Gastrocnemius medialis (tissue), 4 donors: ENCODE measurements at regions not wholly inside any gene's neighbourhood (a gene's known extent, or its start where the extent isn't known, plus 50 kb on each side); places are given as distances from the start of the nearest gene placed in this dataset.

Experiments
- CTCF ChIP-seq, 5 experiments: fragments of 450-650 bp in 3 of 5; fragments of 200-600 bp in 2 of 5; sonication (generic) in 2 of 5; IDR thresholded peaks in 4 of 5; conservative IDR thresholded peaks in 1 of 5; 1 replicate in 4 of 5; 2 replicates in 1 of 5; pipeline ENCODE4 v1.5.1; 2016 to 2019; ENCODE audit warnings: antibody characterized with exemption in 5 of 5, mild to moderate bottlenecking in 3 of 5, moderate library complexity in 3 of 5
- POLR2A ChIP-seq, 2 donors: fragments of 450-650 bp; IDR thresholded peaks; one replicate each; pipeline ENCODE4 v1.6.1; 2017; ENCODE audit warnings: antibody characterized with exemption in 2 of 2, mild to moderate bottlenecking in 2 of 2, moderate library complexity in 2 of 2

GRCh38 chr11:105392556-105392955, 217.3 kb upstream of the GRIA4 start:
- TF ChIP-seq CTCF (IDR thresholded peaks at IDR 0.05 in 4 of 5, conservative IDR thresholded peaks at IDR 0.05 in 1 of 5), result no peak
- TF ChIP-seq POLR2A (IDR thresholded peaks at IDR 0.05), result no peak
